GM19025 (cell line): ENCODE measurements at regions not wholly inside any gene's neighbourhood (a gene's known extent, or its start where the extent isn't known, plus 50 kb on each side); places are given as distances from the start of the nearest gene placed in this dataset.
"Not testable (repeated sequence)": the region's sequence is repeated elsewhere in the genome, so short reads cannot be mapped to it uniquely, and the experiment has no call there.

ENCODE experiments used
- ATAC-seq: cut with Tn5 transposase; IDR thresholded peaks from one replicate; pipeline ENCODE4 v1.9.1; 2021; ENCODE audit warnings: mild to moderate bottlenecking, low read depth, moderate library complexity; ENCODE audit not compliant: unreplicated experiment

DNA sequence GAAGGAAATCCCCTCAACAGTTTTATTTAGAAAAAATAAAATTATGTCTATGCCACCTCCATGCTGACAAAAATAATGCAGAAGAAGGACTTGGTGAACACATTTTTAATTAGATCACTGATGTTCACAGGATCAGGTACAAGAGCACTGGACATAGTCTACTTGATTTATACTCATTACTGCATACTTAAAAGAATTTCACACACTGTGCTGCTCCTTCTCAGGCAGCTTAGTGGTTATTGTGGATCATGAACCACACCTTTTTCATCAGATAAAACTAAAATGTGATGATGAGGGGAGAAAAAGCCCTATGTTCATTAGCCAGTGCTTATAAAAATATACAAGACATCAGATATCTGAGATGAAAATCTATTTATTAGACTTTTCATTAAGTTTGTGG, 103.3 kb upstream of the DPH5 start:
- ATAC-seq, result no peak

- ATAC-seq, result peak; percentile 91
These were observed 102.7 kb upstream of the DPH5 start for GRCh38 chr1:101128211-101128727.

DNA sequence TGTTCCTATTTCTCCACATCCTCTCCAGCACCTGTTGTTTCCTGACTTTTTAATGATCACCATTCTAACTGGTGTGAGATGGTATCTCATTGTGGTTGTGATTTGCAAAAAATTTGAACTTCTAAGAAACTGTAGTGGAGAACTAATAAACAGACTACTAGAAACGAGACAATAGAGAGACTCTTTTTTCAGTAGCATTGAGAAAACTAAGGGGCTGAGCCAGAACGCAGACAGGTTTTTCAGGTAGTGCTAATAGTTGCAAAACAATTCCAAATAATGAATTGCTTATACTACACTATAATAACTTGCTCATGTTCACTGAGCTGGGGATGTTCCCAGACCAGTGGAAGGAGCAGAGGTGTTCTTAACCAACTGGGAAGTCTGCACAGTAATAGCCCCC, 98.8 kb upstream of the DPH5 start:
- ATAC-seq, result no peak

DNA sequence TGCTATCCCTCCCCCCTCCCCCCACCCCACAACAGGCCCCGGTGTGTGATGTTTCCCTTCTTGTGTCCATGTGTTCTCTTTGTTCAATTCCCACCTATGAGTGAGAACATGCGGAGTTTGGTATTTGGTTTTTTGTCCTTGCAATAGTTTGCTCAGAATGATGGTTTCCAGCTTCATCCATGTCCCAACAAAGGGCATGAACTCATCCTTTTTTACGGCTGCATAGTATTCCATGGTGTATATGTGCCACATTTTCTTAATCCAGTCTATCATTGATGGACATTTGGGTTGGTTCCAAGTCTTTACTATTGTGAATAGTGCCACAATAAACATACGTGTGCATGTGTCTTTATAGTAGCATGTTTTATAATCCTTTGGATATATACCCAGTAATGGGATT, 98.3 kb upstream of the DPH5 start:
- not testable (repeated sequence) for ATAC-seq

GRCh38 chr1:101122452-101123166, 97.0 kb upstream of the DPH5 start:
- peak; percentile 91 for ATAC-seq

DNA sequence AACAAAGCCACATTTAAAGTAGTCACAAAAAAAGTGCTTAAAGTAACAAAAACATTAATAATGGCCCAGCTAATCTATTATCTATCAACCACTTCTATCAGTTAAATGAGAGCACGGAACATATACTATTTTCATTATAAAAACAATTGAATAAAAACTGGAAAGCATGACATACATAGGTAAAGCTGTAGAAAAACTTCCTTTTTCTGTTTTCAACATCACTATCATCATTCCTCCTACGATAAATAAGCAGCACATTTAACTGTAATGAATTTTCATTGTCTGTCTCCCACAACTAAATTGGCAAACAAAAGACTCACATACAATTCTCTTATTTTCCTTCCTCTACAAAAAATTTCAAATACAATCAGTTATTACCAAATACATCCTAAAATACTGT, 96.4 kb upstream of the DPH5 start:
- no peak for ATAC-seq

DNA sequence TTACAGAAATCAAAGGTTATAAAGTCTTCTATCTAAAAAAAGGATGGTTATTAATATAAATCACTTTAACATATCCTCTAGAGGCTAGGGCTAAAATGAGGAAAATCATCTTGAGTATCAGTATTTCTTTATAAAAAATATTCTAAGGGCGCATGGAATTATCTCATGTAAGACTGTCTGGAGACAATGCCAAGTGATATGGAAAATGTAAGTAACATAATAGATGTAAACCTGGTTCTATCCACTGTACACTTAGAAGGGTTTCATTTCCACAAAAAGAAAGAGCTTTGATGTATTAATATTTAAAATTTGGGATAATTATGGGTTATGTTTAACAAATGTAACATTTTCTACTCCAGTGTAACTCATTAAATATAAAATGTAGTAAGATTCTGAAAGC, 95.9 kb upstream of the DPH5 start:
- no peak for ATAC-seq

- no peak for ATAC-seq
These were observed 95.3 kb upstream of the DPH5 start for GRCh38 chr1:101120868-101121267.

DNA sequence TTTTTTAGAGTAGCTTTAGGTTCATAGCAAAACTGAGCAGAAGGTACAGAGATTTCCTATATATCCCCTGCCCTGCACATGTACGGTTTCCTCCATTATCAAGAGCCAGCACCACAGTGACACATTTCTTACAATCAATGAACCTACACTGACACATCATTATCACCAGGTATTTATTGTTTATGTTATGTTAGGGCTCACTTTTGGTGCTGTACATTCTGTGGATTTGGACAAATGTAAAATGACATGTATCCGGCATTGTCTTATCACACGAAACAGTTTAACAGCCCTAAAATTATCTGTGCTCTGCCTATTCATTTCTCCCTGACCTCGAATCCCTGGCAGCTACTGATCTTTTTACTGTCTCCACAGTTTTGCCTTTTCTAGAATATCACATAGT, 93.7 kb upstream of the DPH5 start:
- no peak for ATAC-seq

- no peak for ATAC-seq
These were observed 90.4 kb upstream of the DPH5 start for GRCh38 chr1:101116006-101116405.

DNA sequence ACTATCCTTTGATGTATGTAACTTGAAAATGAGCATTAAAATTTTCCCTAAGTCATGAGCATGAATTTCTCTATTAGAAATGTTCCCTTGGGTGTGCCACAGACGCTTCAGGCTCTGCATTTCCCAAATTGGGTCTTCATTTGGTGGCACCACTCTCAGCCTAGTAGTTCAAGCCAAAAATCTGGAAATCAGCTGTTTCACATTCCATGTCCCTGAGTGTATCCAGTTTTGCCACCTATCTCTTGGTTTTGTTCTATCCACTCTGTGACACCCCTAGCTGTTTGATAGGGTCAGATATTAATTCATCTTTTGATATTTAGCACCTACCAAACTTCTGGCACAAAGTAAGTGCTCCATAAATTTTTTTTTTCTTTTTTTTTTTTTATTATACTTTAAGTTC, 89.5 kb upstream of the DPH5 start:
- no peak for ATAC-seq

DNA sequence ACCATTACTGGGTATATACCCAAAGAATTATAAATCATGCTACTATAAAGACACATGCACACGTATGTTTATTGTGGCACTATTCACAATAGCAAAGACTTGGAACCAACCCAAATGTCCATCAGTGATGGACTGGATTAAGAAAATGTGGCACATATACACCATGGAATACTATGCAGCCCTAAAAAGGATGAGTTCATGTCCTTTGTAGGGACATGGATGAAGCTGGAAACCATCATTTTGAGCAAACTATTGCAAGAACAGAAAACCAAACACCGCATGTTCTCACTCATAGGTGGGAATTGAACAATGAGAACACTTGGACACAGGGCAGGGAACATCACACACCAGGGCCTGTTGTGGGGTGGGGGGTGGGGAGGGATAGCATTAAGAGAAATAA, 88.5 kb upstream of the DPH5 start:
- ATAC-seq, result not testable (repeated sequence)

GRCh38 chr1:101112051-101112780, 86.6 kb upstream of the DPH5 start:
- peak; percentile 81 for ATAC-seq

GRCh38 chr1:101111461-101111860, 85.9 kb upstream of the DPH5 start:
- no peak for ATAC-seq

GRCh38 chr1:101109791-101110190, 84.2 kb upstream of the DPH5 start:
- no peak for ATAC-seq

- no peak for ATAC-seq
These were observed 82.5 kb upstream of the DPH5 start for GRCh38 chr1:101108111-101108500.

GRCh38 chr1:101107496-101108110, 82.0 kb upstream of the DPH5 start:
- ATAC-seq, result no peak

DNA sequence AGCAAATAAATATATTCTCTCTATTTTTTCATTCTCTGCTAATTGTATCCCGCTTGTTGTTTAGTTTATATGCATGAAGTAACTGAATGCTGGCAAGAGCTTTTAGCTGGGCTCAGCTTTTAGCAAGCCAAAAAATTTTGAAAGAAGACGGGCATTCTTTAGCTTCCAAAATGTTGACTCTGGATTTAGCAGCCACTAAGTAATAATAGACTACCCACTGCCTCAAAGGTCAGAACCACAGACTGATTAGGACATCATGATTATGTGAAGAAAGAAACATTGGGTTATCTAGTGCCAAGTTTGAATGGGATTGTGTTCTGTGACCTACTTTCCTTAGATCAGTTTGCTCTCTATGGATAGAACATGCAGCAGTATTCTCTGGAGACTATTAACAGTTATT, 80.3 kb upstream of the DPH5 start:
- no peak for ATAC-seq

DNA sequence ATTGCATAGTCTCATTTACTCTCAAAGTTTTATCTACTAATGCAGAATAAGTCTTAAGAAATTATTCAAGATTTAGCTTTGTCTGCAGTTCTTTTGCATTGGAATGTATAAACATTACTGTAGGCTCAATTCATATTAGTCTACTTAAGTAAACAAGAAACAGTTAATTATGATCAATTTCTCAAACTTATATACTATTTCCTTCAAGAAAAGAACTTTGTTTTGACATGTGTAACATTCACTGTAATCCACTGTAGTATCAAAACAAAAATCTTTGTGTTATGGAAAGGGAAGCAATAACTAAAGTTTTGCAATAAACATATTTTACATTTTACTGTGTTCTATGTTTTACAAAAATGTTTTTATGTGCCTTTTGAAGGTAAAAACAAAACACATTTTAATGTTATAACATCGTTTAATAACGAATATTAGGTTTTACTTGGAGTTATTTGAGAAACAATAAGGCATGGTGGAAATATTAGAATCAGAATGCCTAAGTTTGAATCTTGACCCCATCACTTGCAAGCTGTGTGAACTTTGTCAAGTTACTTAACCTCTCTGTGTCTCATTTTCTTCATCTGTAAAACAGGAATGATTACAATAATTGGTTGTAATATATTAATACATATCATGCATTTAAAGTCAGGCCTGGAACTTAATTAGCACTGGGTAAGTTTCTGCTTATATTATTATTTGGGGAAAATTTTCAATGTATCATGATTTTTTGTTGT, 77.0 kb upstream of the DPH5 start:
- no peak for ATAC-seq

- ATAC-seq, result no peak
These were observed 75.8 kb upstream of the DPH5 start for GRCh38 chr1:101101360-101101759.

DNA sequence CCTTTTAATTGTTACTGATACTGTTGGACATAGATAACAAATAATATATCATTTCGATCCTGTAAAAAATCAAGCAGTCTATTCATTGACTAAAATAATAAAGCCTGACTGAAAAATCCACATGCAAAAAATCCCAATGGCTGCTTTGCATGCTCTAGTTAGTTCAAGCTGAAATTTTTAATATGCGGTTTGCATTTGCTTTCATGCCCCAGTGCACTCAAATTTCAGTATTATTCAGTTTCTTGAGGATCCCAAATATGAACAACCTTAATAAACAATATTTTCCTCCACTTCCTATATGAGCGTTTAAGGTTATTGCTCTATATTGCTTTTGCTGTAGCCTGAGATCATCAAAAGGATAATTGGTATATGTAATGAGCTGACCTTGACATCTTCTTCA, 75.1 kb upstream of the DPH5 start:
- ATAC-seq, result no peak
